HUES6 (cell line): ENCODE measurements at regions not wholly inside any gene's neighbourhood (a gene's known extent, or its start where the extent isn't known, plus 50 kb on each side); places are given as distances from the start of the nearest gene placed in this dataset.

Experiments
- H3K27ac ChIP-seq: 2 replicates; pipeline ENCODE4 v1.7.0; 2013; ENCODE audit warnings: low read depth, mild to moderate bottlenecking, low read length, inconsistent platforms
- H3K27me3 ChIP-seq: 2 replicates; pipeline ENCODE4 v1.6.1; 2013; ENCODE audit warnings: low read length; ENCODE audit not compliant: control insufficient read depth, insufficient read depth
- H3K36me3 ChIP-seq: 2 replicates; pipeline ENCODE4 v1.6.1; 2013; ENCODE audit warnings: low read length; ENCODE audit not compliant: control insufficient read depth, insufficient read depth
- H3K4me1 ChIP-seq: 2 replicates; pipeline ENCODE4 v1.6.1; 2013; ENCODE audit warnings: low read length; ENCODE audit not compliant: control insufficient read depth, insufficient read depth
- H3K4me3 ChIP-seq: 2 replicates; pipeline ENCODE4 v1.5.1; 2013; ENCODE audit warnings: low read depth, low read length
- H3K9ac ChIP-seq: one replicate; pipeline ENCODE4 v1.6.1; 2013; ENCODE audit warnings: mild to moderate bottlenecking, low read length
- H3K9me3 ChIP-seq: 2 replicates; pipeline ENCODE4 v1.6.1; 2013; ENCODE audit warnings: low read depth, low read length; ENCODE audit not compliant: control insufficient read depth, insufficient read depth

GRCh38 chr10:58932577-58933314, 243.7 kb upstream of the PHYHIPL start:
- Histone ChIP-seq H3K36me3 (no peaks in the 10 kb centered on the region), H3K4me1 (no peaks in the 10 kb centered on the region), H3K9ac (no peak overlapping the region), H3K9me3 (no peaks in the 10 kb centered on the region), H3K27ac (no peak overlapping the region), H3K4me3 (no peak overlapping the region), H3K27me3 (no peaks in the 10 kb centered on the region)

GRCh38 chr10:58936364-58936763, 240.1 kb upstream of the PHYHIPL start:
- Histone ChIP-seq H3K9ac (no peak overlapping the region), H3K4me1 (no peaks in the 10 kb centered on the region), H3K27ac (no peak overlapping the region), H3K36me3 (no peaks in the 10 kb centered on the region), H3K4me3 (no peak overlapping the region), H3K27me3 (no peaks in the 10 kb centered on the region), H3K9me3 (no peaks in the 10 kb centered on the region)

- Histone ChIP-seq H3K9me3 (no peaks in the 10 kb centered on the region), H3K36me3 (no peaks in the 10 kb centered on the region), H3K27me3 (no peaks in the 10 kb centered on the region), H3K9ac (no peak overlapping the region), H3K27ac (no peak overlapping the region), H3K4me3 (no peak overlapping the region), H3K4me1 (no peaks in the 10 kb centered on the region)
These were observed 239.0 kb upstream of the PHYHIPL start for GRCh38 chr10:58937423-58937822.

- no peak overlapping the region for H3K9ac ChIP-seq
- H3K27ac ChIP-seq: no peak overlapping the region
- H3K27me3 ChIP-seq: no peaks in the 10 kb centered on the region
- no peaks in the 10 kb centered on the region for H3K36me3 ChIP-seq
- no peaks in the 10 kb centered on the region for H3K4me1 ChIP-seq
- H3K4me3 ChIP-seq: no peak overlapping the region
- no peaks in the 10 kb centered on the region for H3K9me3 ChIP-seq
These were observed 233.7 kb upstream of the PHYHIPL start for GRCh38 chr10:58942724-58943123.

GRCh38 chr10:58943256-58943890, 233.1 kb upstream of the PHYHIPL start:
- H3K9me3 ChIP-seq: no peaks in the 10 kb centered on the region
- no peaks in the 10 kb centered on the region for H3K27me3 ChIP-seq
- H3K27ac ChIP-seq: no peak overlapping the region
- H3K9ac ChIP-seq: no peak overlapping the region
- no peaks in the 10 kb centered on the region for H3K36me3 ChIP-seq
- no peak overlapping the region for H3K4me3 ChIP-seq
- H3K4me1 ChIP-seq: no peaks in the 10 kb centered on the region

GRCh38 chr10:58943960-58944359, 232.5 kb upstream of the PHYHIPL start:
- no peaks in the 10 kb centered on the region for H3K4me1 ChIP-seq
- H3K9ac ChIP-seq: no peak overlapping the region
- no peaks in the 10 kb centered on the region for H3K27me3 ChIP-seq

GRCh38 chr10:58948303-58948702, 228.1 kb upstream of the PHYHIPL start:
- Histone ChIP-seq H3K27me3 (no peaks in the 10 kb centered on the region), H3K9ac (no peak overlapping the region), H3K27ac (no peak overlapping the region), H3K4me3 (no peak overlapping the region), H3K9me3 (no peaks in the 10 kb centered on the region), H3K4me1 (no peaks in the 10 kb centered on the region), H3K36me3 (no peaks in the 10 kb centered on the region)

More at GRCh38 chr10:58943960-58944359, 232.5 kb upstream of the PHYHIPL start:
- Histone ChIP-seq H3K9me3 (no peaks in the 10 kb centered on the region), H3K36me3 (no peaks in the 10 kb centered on the region), H3K4me3 (no peak overlapping the region), H3K27ac (no peak overlapping the region)

- Histone ChIP-seq H3K9me3 (no peaks in the 10 kb centered on the region), H3K27me3 (no peaks in the 10 kb centered on the region), H3K4me1 (no peaks in the 10 kb centered on the region), H3K4me3 (no peak overlapping the region), H3K36me3 (no peaks in the 10 kb centered on the region), H3K27ac (no peak overlapping the region), H3K9ac (no peak overlapping the region)
These were observed 225.8 kb upstream of the PHYHIPL start for GRCh38 chr10:58950618-58951017.

GRCh38 chr10:58951087-58951486, 225.4 kb upstream of the PHYHIPL start:
- Histone ChIP-seq H3K36me3 (no peaks in the 10 kb centered on the region), H3K27me3 (no peaks in the 10 kb centered on the region), H3K9ac (no peak overlapping the region), H3K9me3 (no peaks in the 10 kb centered on the region), H3K27ac (no peak overlapping the region), H3K4me1 (no peaks in the 10 kb centered on the region), H3K4me3 (no peak overlapping the region)

GRCh38 chr10:58951746-58952145, 224.7 kb upstream of the PHYHIPL start:
- H3K9ac ChIP-seq: no peak overlapping the region
- H3K4me1 ChIP-seq: no peaks in the 10 kb centered on the region
- H3K27ac ChIP-seq: no peak overlapping the region
- no peaks in the 10 kb centered on the region for H3K27me3 ChIP-seq
- H3K4me3 ChIP-seq: no peak overlapping the region
- H3K36me3 ChIP-seq: no peaks in the 10 kb centered on the region
- H3K9me3 ChIP-seq: no peaks in the 10 kb centered on the region

- Histone ChIP-seq H3K27ac (no peak overlapping the region), H3K4me3 (no peak overlapping the region), H3K27me3 (no peaks in the 10 kb centered on the region), H3K4me1 (no peaks in the 10 kb centered on the region), H3K9ac (no peak overlapping the region), H3K9me3 (no peaks in the 10 kb centered on the region), H3K36me3 (no peaks in the 10 kb centered on the region)
These were observed 224.3 kb upstream of the PHYHIPL start for GRCh38 chr10:58952162-58952601.
